T-helper 17 cell (primary cell): ENCODE measurements at regions not wholly inside any gene's neighbourhood (a gene's known extent, or its start where the extent isn't known, plus 50 kb on each side); places are given as distances from the start of the nearest gene placed in this dataset.
"Not testable (repeated sequence)": the region's sequence is repeated elsewhere in the genome, so short reads cannot be mapped to it uniquely, and the experiment has no call there.

Experiments used
- ATAC-seq: fragments of 150-1000 bp; cut with Tn5 transposase; 2 replicates; pipeline ENCODE4 v1.10.0; 2021; ENCODE audit warnings: mild to moderate bottlenecking, moderate library complexity
- DNase-seq, 3 donors: peaks; one replicate each; pipeline versions ENCODE4 v3.0.0 to v3.0.0-alpha.2; 2020 to 2021
- H3K9me3 ChIP-seq: one replicate; pipeline ENCODE4 v1.7.0; 2013; ENCODE audit warnings: low read length, mild to moderate bottlenecking; ENCODE audit not compliant: control insufficient read depth, poor library complexity, severe bottlenecking
- H3K27ac Mint-ChIP-seq: one replicate; pipeline ENCODE4 v1.8.0; 2022; ENCODE audit warnings: mild to moderate bottlenecking, moderate library complexity, mixed read lengths
- H3K27me3 Mint-ChIP-seq: one replicate; pipeline ENCODE4 v1.8.0; 2022; ENCODE audit warnings: mixed read lengths
- H3K36me3 Mint-ChIP-seq: one replicate; pipeline ENCODE4 v1.8.0; 2022; ENCODE audit warnings: low read depth, mixed read lengths
- H3K4me1 Mint-ChIP-seq: one replicate; pipeline ENCODE4 v1.8.0; 2022; ENCODE audit warnings: mild to moderate bottlenecking, mixed read lengths
- H3K4me3 Mint-ChIP-seq: one replicate; pipeline ENCODE4 v1.8.0; 2022; ENCODE audit warnings: mild to moderate bottlenecking, moderate library complexity, mixed read lengths

DNA sequence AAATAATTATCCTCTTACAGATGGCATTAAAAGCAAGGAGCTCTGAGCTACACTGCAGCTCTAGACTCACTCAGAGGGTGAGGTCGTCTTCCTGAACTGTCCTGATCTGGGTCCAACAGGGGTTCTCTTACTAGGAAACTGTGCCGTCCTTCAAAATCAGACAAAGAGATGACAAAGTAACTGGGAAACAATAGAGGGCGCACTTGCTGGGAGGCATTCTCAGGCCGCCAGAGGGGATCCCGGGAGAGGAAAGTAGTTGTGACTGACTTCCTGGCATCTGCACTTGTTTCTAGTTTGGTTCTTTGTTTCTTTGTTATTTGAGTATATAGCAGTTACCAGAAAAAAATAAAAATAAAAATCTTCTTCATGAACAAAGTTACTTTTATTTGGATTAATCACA is 142.9 kb upstream of the MSX2 start:
- Mint-ChIP-seq H3K27me3 (peaks cover 9% of the 10 kb centered on the region), H3K4me3 (no peak overlapping the region), H3K27ac (no peak overlapping the region), H3K4me1 (no peaks in the 10 kb centered on the region), H3K36me3 (no peaks in the 10 kb centered on the region)
- no peak for DNase-seq
- no peak for ATAC-seq
- no peaks in the 10 kb centered on the region for H3K9me3 ChIP-seq

DNA sequence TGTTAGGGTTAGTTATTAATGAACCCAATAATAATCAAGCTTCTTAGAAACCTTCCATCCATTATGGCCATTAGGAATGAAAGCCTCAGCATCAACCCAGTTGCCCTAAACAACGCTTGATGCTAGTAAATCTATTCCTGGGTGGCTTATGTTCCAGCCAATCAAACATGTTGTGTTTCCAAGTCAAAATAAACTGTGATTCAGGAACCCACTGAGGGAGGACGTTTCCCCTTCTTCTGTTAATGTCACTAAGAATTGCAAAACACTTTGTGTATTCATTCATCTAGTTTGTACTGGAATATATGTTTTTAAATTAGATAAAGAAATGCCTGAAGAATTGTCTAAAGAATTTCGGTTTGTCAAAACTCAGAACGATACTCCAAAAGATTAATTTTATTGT is 142.5 kb upstream of the MSX2 start:
- DNase-seq (no peak), ATAC-seq (no peak)
- H3K9me3 ChIP-seq, result no peaks in the 10 kb centered on the region
- Mint-ChIP-seq H3K27ac (no peak overlapping the region), H3K4me1 (no peaks in the 10 kb centered on the region), H3K36me3 (no peaks in the 10 kb centered on the region), H3K27me3 (peaks cover 9% of the 10 kb centered on the region), H3K4me3 (no peak overlapping the region)

DNA sequence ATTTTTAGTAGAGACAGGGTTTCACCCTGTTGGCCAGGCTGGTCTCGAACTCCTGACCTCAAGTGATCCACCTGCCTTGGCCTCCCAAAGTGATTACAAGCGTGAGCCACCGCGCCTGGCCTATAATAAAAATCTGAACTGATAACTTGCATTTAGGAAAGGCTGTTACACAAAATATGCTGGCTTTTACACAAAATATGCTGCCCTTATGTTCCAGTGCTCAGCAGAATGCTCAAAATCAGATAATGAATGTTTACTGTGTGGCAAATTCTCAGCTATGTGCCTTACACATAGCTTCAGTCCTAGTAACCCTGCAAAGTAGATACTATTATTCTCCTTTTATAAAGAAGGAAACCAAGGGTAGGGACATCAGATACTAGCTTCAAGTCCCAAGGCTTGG is 141.3 kb upstream of the MSX2 start:
- H3K27ac Mint-ChIP-seq, result no peak overlapping the region
- no peaks in the 10 kb centered on the region for H3K4me1 Mint-ChIP-seq
- DNase-seq (no peak), ATAC-seq (no peak)
- H3K36me3 Mint-ChIP-seq, result no peaks in the 10 kb centered on the region
- H3K9me3 ChIP-seq, result no peaks in the 10 kb centered on the region
- H3K27me3 Mint-ChIP-seq, result peaks cover 6% of the 10 kb centered on the region
- no peak overlapping the region for H3K4me3 Mint-ChIP-seq

DNA sequence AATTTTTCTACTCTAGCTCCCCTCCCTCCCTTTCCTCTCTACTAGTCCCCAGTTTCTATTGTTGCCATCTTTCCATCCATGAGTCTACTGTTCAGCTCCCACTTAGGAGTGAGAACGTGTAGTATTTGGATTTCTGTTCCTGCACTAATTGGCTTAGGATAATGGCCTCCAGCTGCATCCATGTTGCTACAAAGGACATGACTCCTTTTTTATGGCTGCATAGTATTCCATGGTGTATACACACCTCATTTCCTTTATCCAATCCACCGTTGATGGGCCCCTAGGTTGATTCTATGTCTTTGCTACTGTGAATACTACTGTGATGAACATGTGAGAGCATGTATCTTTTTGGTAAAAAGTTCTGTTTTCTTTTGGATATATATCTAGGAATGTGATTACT is 138.9 kb upstream of the MSX2 start:
- Mint-ChIP-seq H3K4me1 (no peaks in the 10 kb centered on the region), H3K27me3 (peaks cover 9% of the 10 kb centered on the region), H3K36me3 (no peaks in the 10 kb centered on the region), H3K27ac (no peak overlapping the region), H3K4me3 (no peak overlapping the region)
- DNase-seq (no peak), ATAC-seq (no peak)
- H3K9me3 ChIP-seq, result no peaks in the 10 kb centered on the region

DNA sequence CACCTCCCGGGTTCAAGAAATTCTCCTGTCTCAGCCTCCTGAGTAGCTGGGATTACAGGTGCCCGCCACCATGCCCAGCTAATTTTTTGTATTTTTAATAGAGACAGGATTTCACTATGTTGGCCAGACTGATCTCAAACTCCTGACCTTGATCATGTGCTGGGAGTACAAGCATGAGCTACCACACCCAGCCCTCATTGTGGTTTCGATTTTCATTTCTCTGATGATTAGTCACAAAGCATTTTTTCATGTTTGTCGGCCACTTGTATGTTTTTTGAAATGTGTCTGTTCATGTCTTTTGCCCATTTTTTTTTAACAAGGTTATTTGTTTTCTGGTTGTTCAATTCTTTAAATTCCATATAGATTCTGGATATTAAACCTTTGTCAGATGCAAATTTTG is 138.2 kb upstream of the MSX2 start:
- not testable (repeated sequence) for DNase-seq, ATAC-seq, H3K36me3 Mint-ChIP-seq, H3K4me1 Mint-ChIP-seq, H3K4me3 Mint-ChIP-seq, H3K9me3 ChIP-seq, H3K27me3 Mint-ChIP-seq, H3K27ac Mint-ChIP-seq

DNA sequence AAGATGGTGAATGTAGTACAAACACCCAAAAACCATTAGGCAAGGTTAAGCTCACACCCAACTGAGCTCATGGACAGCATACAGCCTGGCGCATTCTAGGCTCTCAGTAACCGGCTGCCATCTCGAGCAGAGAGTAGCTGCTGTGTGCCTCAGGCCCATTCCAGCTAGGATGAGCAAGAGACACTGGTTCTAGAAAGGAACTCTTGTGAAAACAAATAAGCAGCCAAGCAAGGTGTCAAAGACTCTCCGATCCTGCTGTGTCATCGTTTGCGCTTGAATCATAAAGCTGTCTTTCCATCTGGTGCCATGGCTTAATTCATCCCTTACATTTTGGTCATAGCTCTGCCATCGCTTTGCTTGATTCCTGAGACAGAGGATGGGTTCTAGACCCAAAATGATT is 135.4 kb upstream of the MSX2 start:
- Mint-ChIP-seq H3K27me3 (peaks cover 5% of the 10 kb centered on the region), H3K4me1 (no peaks in the 10 kb centered on the region), H3K36me3 (no peaks in the 10 kb centered on the region), H3K4me3 (no peak overlapping the region), H3K27ac (no peak overlapping the region)
- no peak for ATAC-seq
- no peaks in the 10 kb centered on the region for H3K9me3 ChIP-seq
- no peak for DNase-seq

DNA sequence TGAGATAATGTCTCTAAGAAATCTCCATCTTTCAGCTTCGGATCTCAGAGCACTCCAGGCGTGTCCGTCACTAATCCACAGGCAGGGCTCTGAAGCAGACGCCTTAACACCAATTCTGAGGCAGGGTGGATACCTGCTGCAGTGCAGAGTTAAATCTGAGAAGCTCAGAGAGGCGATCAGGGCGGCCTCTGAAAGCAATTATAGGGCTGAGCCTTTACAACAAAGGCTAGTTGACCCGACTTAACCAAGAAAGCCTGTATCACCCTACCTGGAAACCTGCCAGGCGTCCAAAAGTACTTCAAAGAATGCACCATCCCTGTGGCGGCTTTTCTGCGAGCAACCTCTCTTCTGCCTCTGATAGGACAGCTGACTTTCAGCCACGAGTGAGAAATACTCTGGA is 134.8 kb upstream of the MSX2 start:
- no peaks in the 10 kb centered on the region for H3K36me3 Mint-ChIP-seq
- no peaks in the 10 kb centered on the region for H3K4me1 Mint-ChIP-seq
- DNase-seq, result no peak
- no peak overlapping the region for H3K4me3 Mint-ChIP-seq
- no peaks in the 10 kb centered on the region for H3K9me3 ChIP-seq
- peaks cover 5% of the 10 kb centered on the region for H3K27me3 Mint-ChIP-seq
- H3K27ac Mint-ChIP-seq, result no peak overlapping the region
- no peak for ATAC-seq

DNA sequence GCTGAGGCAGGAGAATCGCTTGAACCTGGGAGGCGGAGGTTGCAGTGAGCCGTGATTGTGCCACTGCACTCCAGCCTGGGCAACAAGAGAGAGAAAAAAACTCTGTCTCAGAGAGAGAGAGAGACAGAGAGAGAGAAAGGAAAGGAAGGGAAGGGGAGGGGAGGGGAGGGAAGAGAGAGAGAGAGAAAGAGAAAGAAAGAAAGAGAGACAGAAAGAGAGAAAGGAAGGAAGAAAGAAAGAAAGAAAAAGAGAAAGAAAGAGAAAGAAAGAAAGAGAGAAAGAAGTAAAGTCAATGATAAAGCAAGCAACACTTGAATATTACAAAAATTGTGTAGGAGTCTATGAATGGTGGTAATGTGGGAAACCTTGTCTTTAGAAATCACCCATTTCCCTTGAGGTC is 133.6 kb upstream of the MSX2 start:
- H3K4me3 Mint-ChIP-seq, result no peak overlapping the region
- H3K27me3 Mint-ChIP-seq, result peaks cover 5% of the 10 kb centered on the region
- no peaks in the 10 kb centered on the region for H3K36me3 Mint-ChIP-seq
- H3K4me1 Mint-ChIP-seq, result no peaks in the 10 kb centered on the region
- no peaks in the 10 kb centered on the region for H3K9me3 ChIP-seq
- ATAC-seq, result no peak
- no peak overlapping the region for H3K27ac Mint-ChIP-seq
- no peak for DNase-seq

DNA sequence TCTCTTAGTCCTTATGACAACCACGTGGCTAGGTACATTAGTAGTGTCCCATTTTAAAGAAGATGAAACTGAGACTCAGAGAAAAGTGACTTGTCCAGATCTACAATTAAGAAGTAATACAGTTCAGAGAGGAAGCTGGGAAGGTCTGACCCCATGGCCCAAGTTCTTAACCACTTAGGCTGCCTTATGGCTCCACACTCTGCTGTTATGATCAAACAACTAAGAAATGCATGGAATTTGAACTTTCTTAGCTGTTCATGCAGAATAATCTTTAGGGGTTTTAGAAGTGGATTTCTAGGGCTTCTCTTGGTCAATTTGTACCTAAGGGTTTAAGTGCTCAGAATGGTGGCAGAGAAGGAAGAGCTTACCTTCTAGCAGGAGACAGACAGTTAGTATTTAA is 128.0 kb upstream of the MSX2 start:
- H3K27ac Mint-ChIP-seq, result no peak overlapping the region
- DNase-seq, result no peak

DNA sequence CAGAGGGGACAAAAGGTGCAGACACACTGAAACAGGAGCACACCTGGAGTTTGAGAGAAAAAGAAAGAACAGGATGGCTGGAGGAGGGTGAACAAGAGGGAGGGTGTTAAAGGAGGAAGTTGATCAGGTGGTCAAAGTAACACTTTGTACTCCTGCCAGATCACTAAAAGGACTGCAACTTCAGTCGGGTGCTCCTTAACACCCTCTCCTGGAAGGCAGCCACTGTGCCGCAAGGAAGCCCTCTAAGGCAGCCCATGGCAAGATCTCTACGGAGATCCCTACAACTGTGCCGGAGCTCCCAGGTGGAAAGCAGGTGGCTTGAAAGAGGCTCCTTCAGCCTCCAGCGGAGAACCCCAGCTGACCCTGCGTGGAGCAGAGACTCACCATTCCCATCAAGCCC is 124.4 kb upstream of the MSX2 start:
- no peak for ATAC-seq
- Mint-ChIP-seq H3K4me3 (peak overlapping the region; percentile 8), H3K36me3 (no peaks in the 10 kb centered on the region), H3K27me3 (peaks cover 12% of the 10 kb centered on the region), H3K27ac (no peak overlapping the region), H3K4me1 (peaks cover 3% of the 10 kb centered on the region)
- H3K9me3 ChIP-seq, result no peaks in the 10 kb centered on the region
- DNase-seq, result no peak

More for the DNA sequence above, 128.0 kb upstream of the MSX2 start:
- ATAC-seq, result no peak
- Mint-ChIP-seq H3K4me3 (no peak overlapping the region), H3K36me3 (no peaks in the 10 kb centered on the region), H3K4me1 (peaks cover 3% of the 10 kb centered on the region), H3K27me3 (peaks cover 12% of the 10 kb centered on the region)
- H3K9me3 ChIP-seq, result no peaks in the 10 kb centered on the region

DNA sequence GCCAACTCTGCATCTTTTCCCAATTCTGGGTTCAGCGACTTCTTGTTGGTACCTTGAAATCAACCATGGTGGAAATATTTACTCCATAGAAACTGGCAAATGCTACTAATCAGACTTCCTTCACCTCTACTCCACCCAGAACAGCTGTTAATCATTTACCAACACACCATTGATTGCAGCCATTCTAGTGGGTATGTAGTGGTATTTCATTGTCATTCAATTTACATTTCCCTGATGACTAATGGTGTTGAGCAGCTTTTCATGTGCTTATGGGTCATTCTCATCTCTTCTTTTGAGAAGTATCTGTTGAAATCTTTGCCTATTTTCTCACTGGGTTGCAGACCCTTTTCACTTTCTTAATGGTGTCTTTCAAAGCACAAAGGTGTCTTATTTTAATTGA is 122.4 kb upstream of the MSX2 start:
- Mint-ChIP-seq H3K4me3 (no peak overlapping the region), H3K27me3 (peaks cover 10% of the 10 kb centered on the region), H3K4me1 (peaks cover 3% of the 10 kb centered on the region), H3K36me3 (no peaks in the 10 kb centered on the region), H3K27ac (no peak overlapping the region)
- no peaks in the 10 kb centered on the region for H3K9me3 ChIP-seq
- DNase-seq, result no peak
- no peak for ATAC-seq

DNA sequence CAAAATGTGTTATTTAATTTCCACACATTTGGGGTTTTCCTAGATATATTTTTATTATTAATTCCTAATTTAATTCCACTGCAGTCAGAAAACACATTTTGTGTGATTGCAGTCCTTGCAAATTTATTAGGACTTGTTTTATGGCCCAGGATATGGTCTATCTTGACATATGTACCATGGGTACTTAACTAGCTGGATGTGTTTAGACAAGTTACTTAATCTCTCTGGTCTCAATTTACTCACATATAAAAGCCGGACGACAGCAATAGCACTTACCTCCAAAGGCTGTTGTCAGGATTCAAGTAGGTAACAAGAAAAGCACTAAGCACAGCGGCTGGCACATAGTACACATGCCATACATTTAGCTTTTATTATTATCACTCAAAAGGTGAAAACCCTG is 118.2 kb upstream of the MSX2 start:
- Mint-ChIP-seq H3K27ac (no peak overlapping the region), H3K36me3 (no peaks in the 10 kb centered on the region), H3K4me3 (no peak overlapping the region), H3K4me1 (no peaks in the 10 kb centered on the region), H3K27me3 (peaks cover 9% of the 10 kb centered on the region)
- H3K9me3 ChIP-seq, result no peaks in the 10 kb centered on the region
- DNase-seq (no peak), ATAC-seq (no peak)

DNA sequence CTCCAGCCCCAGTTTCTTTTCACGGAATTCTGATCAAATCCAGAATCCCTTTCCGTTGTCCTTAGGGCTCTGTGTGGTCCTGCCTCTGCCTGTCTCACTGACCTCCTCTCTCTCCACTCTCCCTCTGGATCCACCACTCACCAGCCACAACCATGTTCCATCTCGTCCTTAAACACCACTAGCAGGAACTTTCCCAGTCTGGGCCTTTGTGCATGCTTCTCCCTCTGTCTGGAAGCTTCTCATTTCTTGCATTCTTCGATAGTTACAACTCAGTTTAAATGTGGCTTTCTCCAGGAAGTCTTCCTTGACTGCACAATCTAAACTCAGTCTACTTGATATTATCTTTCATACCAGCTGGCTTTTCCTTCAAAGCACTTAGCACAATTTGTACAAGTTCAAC is 117.7 kb upstream of the MSX2 start:
- Mint-ChIP-seq H3K36me3 (no peaks in the 10 kb centered on the region), H3K27ac (no peak overlapping the region), H3K27me3 (peaks cover 9% of the 10 kb centered on the region), H3K4me1 (no peaks in the 10 kb centered on the region), H3K4me3 (no peak overlapping the region)
- no peak for ATAC-seq
- H3K9me3 ChIP-seq, result no peaks in the 10 kb centered on the region
- no peak for DNase-seq

DNA sequence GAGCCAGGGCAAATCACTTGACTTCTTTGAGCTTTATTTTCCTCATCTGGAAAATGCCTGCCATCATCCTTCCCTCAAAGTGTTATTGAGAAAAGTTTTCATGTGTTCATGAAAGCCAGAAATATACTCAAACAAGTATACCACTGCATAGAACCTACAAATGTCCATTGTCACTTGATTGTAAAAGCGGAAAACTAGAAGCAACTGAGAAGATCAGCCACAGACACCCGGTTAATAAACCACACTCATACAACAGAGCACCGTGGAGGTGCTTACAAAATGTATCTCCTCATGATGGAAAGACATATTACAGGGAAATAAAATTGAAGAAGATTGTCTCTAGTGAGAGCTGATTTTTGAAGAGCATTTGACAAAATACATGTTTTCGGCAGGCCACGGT is 117.2 kb upstream of the MSX2 start:
- H3K27ac Mint-ChIP-seq, result no peak overlapping the region

DNA sequence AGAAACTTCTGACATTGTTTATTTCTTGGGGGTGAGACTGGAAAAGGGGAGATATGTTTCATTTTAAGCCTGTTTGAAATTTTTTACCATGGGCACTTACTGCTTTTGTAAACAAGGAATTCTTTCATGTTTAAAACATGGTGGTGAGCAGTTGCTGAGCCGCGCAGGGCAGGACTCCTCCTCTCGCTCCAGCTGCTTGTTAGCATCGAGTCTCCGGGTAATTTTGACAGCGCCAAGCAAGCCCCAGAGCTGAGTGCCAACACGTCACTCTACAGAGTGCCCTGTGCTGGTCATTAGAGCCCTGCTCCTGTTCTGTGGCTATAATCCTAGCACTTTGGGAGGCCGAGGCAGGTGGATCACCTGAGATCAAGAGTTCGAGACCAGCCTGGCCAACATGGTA is 116.5 kb upstream of the MSX2 start:
- H3K4me3 Mint-ChIP-seq, result no peak overlapping the region
- no peaks in the 10 kb centered on the region for H3K9me3 ChIP-seq
- no peaks in the 10 kb centered on the region for H3K36me3 Mint-ChIP-seq
- H3K27ac Mint-ChIP-seq, result no peak overlapping the region
- ATAC-seq, result no peak
- no peaks in the 10 kb centered on the region for H3K4me1 Mint-ChIP-seq
- H3K27me3 Mint-ChIP-seq, result peaks cover 9% of the 10 kb centered on the region
- no peak for DNase-seq

More for the DNA sequence above, 117.2 kb upstream of the MSX2 start:
- H3K27me3 Mint-ChIP-seq, result peaks cover 9% of the 10 kb centered on the region
- no peaks in the 10 kb centered on the region for H3K4me1 Mint-ChIP-seq
- DNase-seq (no peak), ATAC-seq (no peak)
- H3K36me3 Mint-ChIP-seq, result no peaks in the 10 kb centered on the region
- H3K4me3 Mint-ChIP-seq, result no peak overlapping the region
- H3K9me3 ChIP-seq, result no peaks in the 10 kb centered on the region
